ENCODE measurements at regions not wholly inside any gene's neighbourhood (a gene's known extent, or its start where the extent isn't known, plus 50 kb on each side); places are given as distances from the start of the nearest gene placed in this dataset.

DNA sequence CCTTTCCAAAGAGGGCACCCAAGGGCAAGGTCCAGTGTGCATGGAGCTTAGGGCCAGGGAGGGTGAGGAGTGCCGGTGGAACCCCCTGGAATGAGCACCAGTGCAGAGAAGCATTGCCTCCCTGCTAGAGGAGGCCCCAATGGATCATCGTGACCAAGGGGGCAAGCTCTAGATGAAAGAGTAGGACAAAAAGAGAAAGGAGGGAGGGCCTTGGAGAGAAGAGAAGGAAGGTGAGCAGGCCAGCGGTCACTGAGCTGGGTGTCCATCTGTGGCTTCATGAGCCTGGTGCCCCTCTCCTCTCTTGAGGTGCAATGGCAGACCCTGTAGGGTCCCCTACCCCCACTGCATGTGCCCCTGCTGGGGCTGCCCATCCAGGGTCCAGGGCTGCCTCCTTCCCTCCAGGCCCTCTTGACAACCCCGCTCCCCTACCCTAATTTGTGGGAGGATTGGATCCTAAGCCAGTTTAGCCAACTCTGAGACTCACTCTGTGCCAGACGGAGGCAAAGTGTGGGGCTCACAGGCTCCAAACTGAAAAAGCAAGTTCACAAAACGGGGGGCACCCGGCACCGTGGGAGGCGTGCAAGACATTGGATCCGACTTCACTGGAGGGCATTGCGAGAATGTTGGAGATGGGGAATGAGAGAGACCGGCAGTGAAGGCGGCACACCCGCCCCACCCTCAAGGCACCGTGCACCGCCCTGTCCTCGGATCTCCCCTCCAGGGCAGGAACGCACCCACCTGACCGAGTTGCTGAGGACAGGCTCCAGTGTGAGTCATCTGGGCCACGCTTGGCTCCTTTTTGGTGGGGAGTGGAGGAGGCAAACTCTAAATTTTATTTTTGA lies 207.5 kb downstream of the KIF26A start:
- DNase-seq (ENCODE audit: low read depth), result no peak
- H3K4me3 ChIP-seq (ENCODE audit: low read depth, low read length), result no peak overlapping the region
- TF ChIP-seq, protein P1, sequence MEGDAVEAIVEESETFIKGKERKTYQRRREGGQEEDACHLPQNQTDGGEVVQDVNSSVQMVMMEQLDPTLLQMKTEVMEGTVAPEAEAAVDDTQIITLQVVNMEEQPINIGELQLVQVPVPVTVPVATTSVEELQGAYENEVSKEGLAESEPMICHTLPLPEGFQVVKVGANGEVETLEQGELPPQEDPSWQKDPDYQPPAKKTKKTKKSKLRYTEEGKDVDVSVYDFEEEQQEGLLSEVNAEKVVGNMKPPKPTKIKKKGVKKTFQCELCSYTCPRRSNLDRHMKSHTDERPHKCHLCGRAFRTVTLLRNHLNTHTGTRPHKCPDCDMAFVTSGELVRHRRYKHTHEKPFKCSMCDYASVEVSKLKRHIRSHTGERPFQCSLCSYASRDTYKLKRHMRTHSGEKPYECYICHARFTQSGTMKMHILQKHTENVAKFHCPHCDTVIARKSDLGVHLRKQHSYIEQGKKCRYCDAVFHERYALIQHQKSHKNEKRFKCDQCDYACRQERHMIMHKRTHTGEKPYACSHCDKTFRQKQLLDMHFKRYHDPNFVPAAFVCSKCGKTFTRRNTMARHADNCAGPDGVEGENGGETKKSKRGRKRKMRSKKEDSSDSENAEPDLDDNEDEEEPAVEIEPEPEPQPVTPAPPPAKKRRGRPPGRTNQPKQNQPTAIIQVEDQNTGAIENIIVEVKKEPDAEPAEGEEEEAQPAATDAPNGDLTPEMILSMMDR (conservative IDR thresholded peaks at IDR 0.05; ENCODE audit: low read depth, low read length), result no peak

DNA sequence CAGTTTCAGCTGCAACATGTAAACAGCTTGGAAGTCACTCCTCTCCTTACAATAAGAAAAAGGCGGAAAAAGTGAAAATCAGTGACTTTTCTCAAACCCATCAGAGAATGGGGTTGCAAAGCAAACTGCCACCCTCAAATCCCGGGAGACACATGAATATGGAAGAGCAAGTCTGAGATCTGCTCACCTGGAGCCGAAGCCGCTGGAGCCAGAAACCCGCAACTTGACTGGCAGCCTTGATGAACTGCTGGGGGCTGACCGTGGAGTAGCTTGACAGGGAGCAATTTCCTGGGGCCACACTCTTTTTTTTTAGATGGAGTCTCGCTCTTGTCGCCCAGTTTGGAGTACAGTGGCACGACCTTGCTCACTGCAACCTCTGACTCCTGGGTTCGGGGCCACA lies 208.2 kb downstream of the KIF26A start:
- DNase-seq (ENCODE audit: low read depth), result no peak
- no peak overlapping the region for H3K4me3 ChIP-seq (ENCODE audit: low read depth, low read length)

DNA sequence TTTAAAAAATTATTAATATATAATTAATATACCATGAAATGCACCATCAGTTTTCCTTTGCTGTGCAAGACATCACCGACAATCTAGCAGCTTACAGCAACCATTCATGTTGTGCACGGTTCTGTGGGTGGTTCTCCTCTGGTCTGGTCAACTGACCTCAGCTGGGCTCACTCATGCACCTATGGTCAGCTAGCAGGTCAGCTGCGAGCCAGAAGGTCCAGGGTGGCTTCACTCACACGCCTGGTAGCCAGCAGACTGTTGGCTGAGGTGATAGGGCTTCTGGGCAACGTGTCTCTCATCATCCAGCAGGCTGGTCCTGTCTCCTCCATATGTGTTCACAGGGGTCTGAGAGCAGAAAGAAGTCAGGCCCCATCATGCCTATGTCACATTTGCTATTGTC lies 210.4 kb downstream of the KIF26A start:
- no peak overlapping the region for H3K4me3 ChIP-seq (ENCODE audit: low read depth, low read length)
- DNase-seq (ENCODE audit: low read depth), result no peak
- TF ChIP-seq, protein P1 (conservative IDR thresholded peaks at IDR 0.05; ENCODE audit: low read depth, low read length), result no peak

More for the DNA sequence above, 208.2 kb downstream of the KIF26A start:
- TF ChIP-seq, protein P1 (conservative IDR thresholded peaks at IDR 0.05; ENCODE audit: low read depth, low read length), result no peak

DNA sequence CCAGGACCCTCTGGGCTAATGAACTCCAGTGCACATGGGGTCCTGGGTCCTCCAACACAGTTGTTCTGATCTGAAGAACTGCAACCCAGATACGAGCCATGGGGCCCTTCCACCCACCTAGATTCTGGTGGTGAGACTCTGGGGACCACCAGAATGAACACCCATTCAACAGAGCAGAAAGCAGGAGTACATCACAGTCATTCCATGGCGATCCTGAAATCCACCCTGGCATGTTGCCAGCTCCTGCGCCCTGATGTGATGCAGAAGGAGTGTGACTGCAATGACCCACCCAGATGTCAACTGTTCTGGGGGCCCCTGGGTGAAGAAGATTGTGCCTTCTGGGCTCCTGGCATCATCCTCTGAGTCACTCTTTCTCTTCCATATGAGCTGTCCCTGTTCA lies 211.6 kb downstream of the KIF26A start:
- TF ChIP-seq, protein P1 (conservative IDR thresholded peaks at IDR 0.05; ENCODE audit: low read depth, low read length), result no peak
- no peak for DNase-seq (ENCODE audit: low read depth)
- H3K4me3 ChIP-seq (ENCODE audit: low read depth, low read length), result no peak overlapping the region

DNA sequence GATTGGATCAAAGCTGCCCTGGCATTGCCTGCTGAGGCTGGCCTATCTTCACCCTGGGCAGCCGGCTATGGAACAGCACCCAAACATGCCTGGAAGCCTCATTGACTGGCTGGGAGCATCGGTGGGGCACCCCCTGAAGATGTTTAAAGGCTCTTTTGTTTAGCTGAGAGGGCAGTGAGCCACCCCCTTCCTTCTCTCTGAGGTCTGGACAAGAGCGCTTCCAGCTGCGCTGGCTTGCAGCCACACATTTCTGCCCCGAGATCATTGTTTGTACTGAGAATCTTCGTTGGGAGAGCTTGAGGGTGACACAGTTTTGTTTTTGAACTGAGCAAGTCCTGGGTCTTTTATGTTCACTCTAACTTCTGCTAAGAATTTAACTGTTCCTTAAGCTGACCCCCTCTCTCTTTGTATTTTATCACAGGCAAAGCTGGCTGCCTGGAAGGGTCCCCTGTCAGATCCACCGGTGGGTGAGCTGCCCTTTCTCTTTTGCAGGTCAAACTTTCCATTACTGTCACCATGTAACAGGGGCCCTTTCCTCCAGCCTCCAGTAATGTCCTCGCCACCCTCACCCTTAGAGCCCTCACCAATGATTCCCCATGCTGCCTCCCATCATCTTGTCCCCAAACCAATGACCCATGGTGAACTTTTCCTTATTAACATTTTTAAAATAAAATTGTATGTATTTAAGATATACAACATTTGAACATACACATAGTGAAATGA lies 212.2 kb downstream of the KIF26A start:
- no peak overlapping the region for H3K4me3 ChIP-seq (ENCODE audit: low read depth, low read length)
- peak; percentile 30 for DNase-seq (ENCODE audit: low read depth)

DNA sequence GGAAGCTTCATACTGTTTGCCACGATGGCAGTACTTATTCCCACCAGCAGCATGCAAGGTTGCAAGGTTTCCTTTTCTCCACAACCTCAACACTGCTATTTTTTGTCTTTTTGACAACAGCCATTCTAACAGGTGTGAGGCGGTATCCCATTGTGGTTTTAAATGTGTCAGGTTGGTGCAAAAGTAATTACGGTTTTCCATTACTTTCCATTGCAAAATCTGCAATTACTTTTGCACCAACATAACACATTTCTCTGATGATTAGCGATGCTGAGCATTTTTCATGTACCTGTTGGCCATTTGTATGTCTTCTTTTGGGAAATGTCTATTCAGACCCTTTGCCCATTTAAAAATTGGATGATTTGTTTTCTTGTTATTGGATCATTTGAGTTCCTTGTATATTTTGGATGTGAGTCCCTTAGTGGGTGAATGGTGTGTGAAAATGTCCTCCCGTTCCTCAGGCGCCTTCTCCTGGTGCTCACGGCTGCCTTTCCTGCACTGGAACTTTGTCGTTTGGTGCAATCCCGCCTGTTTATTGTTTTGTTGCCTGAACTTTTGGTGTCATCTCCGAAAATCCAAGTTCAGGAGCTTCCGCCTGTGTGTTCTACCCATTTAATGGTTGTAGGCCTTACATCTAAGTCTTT lies 213.6 kb downstream of the KIF26A start:
- no peak overlapping the region for H3K4me3 ChIP-seq (ENCODE audit: low read depth, low read length)
- TF ChIP-seq, protein P1 (conservative IDR thresholded peaks at IDR 0.05; ENCODE audit: low read depth, low read length), result no peak

More for the DNA sequence above, 212.2 kb downstream of the KIF26A start:
- TF ChIP-seq, protein P1 (conservative IDR thresholded peaks at IDR 0.05; ENCODE audit: low read depth, low read length), result no peak

More for the DNA sequence above, 213.6 kb downstream of the KIF26A start:
- no peak for DNase-seq (ENCODE audit: low read depth)
